NCI-H345 treated with DMSO at 0.1 percent for 48 hours (cell line): ENCODE measurements at regions not wholly inside any gene's neighbourhood (a gene's known extent, or its start where the extent isn't known, plus 50 kb on each side); places are given as distances from the start of the nearest gene placed in this dataset.
"Not testable (repeated sequence)": the region's sequence is repeated elsewhere in the genome, so short reads cannot be mapped to it uniquely, and the experiment has no call there.

Source experiments
- DNase-seq: peaks from one replicate; lab custom pipeline; 2025; ENCODE audit not compliant: unreplicated experiment; lab: John Stamatoyannopoulos, UW

DNA sequence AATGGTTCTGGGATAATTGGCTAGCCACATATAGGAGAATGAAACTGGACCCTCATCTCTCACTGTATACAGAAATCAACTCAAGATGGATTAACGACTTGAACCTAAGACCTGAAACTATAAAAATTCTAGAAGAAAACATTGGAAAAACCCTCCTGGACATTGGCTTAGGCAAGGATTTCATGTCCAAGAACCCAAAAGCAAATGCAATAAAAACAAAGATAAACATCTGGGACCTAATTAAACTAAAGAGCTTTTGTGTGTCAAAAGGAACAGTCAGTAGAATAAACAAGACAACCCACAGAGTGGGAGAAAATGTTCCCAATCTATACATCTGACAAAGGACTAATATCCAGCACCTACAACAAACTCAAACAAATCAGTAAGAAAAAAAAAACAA lies 524.3 kb upstream of the CADM1 start:
- DNase-seq, result not testable (repeated sequence)

DNA sequence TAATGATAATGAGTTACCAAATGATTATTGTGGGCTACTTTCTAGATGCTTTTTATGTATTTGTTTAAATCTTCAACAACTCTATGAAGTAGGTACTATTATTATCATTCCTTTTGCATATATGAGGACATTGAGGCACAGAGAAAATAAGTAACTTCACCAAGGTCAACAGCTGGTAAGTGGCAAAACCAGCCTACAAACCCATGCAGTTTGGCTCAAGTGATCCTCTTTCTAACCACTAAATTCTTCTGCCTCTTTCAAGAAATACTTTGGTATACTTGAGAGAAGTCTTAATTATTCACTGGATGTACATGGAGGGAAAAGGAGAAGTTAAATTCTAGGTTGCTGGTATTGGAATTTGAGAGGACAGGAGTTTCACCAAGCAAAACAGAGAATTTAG lies 495.2 kb upstream of the CADM1 start:
- DNase-seq, result no peak

DNA sequence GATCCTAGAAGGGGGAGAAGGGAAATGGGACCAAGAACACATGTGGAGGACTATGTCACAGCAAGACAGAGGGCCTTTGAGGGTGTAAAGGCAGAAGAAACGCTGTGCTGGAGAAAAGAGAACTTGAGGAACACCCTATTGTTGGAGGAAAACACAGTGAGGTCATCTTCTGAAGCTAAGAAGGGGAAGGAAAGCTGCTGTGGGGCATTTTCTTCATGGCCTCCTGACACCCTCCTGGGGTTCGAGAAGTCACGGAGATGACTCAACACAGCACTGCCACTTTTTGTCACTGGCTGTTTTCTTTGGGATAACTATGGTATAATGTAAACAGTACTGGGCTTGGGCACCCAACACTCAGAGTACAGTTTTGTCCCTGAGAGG lies 492.6 kb upstream of the CADM1 start:
- no peak for DNase-seq

DNA sequence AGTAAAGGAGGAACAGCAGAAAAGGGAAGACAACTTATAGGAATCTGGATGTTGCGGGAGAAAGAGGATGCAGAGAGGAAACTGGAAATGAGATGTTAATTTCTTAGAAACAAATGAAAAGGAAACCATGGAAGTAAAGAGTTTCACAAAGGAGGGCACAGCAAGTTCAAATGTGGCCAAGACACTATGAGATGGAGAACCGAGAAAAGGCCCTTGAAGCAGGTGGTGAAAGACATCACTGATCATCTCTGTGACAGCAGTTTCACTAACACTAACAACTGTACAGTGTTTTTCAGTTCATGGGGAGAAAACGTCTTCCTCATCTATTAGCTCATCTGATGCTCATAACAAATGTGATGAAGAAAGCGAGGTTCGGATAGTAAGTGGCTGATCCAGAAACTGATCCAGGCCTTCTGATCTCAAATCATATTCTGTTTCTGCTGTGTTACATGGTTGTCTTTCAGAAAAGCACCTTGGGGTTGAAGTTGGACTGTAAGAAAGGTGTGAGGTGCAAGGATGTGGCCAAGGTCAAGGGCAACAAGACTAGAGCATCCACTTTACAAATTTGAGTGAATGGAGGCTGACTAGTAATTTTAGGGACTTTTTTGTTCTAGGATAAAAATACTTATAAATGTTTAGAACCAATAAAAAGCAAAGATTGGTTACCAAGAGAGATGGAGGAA lies 492.1 kb upstream of the CADM1 start:
- no peak for DNase-seq

DNA sequence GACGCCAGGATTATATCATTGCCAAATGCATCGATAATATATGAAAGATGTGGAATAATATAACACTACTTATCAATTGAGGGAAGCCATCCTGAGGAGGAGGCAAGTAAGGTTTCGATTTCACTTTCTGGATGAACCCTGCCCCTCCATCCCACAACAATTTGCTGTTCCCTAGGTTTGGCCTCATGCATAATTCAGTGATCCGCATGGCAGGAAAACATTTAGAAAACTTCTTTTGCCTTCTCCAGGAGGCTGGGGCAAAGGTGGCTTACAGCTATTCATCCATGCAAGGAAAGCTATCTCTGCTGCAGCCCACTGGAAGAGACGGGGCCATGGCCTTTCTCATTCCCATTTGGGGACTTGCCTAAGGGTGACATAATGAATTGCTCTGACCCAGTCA lies 489.4 kb upstream of the CADM1 start:
- DNase-seq, result no peak

GRCh38 chr11:115990004-115990447 lies 485.8 kb upstream of the CADM1 start:
- DNase-seq, result no peak

DNA sequence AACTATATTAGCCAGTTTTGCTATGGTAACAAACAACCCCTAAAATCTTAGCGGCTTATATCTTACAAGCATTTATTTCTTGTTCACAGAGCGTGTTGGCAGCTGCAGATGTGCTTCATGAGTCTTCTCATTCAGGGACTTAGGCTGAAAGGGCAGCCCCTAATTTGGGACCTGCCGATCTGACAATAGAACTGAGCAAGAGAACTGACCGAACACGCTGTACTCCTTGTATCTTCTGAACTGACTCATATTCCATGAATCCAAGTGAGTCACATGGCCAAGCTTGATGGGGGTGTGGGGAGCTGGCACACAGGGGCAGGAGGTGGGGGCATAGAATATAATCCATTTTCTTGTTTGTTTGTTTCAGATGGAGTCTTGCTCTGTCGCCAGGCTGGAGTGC lies 481.7 kb upstream of the CADM1 start:
- DNase-seq, result no peak

GRCh38 chr11:115984228-115984627 lies 480.0 kb upstream of the CADM1 start:
- DNase-seq, result no peak

- no peak for DNase-seq
Observed at GRCh38 chr11:115982666-115983065, 478.5 kb upstream of the CADM1 start.

DNA sequence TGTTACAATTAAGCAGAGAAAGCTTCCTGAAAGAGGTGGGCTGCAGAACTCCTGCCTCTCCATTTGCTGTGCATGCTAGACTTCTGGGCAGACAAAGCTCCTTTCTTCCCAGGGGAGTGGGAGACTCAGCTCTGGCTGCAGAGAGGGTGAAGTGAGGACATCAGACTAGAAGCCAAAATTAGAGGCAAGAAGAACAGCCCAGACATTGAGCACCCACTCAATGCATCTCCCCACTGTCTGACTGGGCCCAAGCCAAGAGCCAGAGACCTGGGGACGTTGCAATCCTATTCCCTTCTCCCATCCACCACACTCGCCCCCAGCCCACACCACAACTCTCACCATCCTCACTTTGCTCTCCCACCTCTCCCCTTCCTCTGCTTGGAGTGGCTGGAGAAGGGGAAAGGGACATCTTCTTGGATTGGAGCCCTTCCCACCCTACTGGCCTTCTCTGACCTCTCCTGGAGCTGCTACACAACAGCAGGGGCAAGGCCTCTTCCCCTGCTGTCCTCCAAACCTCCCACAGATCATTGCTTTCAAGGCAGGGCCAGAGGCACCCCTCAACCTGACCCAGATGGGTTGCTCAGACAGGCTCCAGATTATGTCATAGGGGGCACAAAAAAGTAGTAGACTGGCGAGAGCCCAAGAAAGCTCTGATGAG lies 477.7 kb upstream of the CADM1 start:
- no peak for DNase-seq

GRCh38 chr11:115981104-115981481 lies 476.9 kb upstream of the CADM1 start:
- DNase-seq, result no peak

- no peak for DNase-seq
Observed at GRCh38 chr11:115980337-115981103, 476.3 kb upstream of the CADM1 start.

DNA sequence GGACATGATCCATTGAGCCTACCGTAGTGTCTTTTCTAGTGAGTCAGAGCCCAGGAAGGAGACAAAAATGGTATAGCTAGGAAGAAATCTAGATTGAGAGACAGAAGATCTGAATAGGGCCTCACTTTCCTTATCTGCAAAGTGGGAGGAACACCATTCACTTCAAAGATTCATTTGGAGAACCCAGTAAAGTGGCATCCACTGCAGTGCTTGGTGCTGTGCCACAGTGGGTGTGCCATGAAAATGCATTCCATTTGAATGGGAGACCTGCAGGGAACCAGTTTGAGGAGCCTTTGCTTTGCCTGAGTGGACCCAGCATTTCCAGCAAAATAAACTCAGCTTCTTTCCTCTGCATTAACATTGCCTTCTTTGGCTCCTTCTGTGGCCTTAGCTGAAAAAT lies 470.5 kb upstream of the CADM1 start:
- DNase-seq, result no peak

DNA sequence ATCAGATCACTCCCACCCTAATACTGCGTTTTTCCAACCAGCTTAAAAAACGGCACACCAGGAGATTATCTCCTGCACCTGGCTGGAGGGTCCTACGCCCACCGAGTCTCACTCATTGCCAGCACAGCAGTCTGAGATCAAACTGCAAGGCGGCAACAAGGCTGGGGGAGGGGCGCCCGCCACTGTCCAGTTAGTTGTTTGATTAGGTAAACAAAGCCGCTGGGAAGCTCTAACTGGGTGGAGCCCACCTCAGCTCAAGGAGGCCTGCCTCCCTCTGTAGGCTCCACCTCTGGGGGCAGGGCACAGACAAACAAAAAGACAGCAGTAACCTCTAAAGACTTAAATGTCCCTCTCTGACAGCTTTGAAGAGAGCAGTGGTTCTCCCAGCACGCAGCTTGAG lies 463.0 kb upstream of the CADM1 start:
- DNase-seq, result not testable (repeated sequence)

GRCh38 chr11:115965767-115966504 lies 461.7 kb upstream of the CADM1 start:
- no peak for DNase-seq

DNA sequence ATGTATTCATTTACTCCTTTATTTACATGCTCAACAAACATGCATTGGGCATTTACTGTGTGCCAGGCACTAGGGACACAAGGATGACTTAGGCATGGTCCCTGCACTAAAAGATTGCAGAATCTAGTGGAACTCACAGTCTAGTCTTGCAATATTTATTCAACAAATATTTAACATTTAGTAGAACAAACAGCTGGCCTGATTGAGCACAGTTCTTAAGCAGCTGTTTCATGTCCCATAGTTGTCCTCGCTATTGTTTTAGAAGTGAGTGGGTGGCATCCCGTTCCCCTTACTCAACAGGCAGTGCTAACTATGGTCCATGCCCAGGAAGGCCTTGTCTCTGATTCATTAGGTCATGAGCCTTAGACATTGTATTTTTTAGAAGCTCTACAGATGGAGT lies 459.9 kb upstream of the CADM1 start:
- no peak for DNase-seq

GRCh38 chr11:115963156-115963555 lies 458.9 kb upstream of the CADM1 start:
- peak; percentile 74 for DNase-seq

- DNase-seq, result peak; percentile 57
Observed at GRCh38 chr11:115961159-115962003, 457.2 kb upstream of the CADM1 start.

DNA sequence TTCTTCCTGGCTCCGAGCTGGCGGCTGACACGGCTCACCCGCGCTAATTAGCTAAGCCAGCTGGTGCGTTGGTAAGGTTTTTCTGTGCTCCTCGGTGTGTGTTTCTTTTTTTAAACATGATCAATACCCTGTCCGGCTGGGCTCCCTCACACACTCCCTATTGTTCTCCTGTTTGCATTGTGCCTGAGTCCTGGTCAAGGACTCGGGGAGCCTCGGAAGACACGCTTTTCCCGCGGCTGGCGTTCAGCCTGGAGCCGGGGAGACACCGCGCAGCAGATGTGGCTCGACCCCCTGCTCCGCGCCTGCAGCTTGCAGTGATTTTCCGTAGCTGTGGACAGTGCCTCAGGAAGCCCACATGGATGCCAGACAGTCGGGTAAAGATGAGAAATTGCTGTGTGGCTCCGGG lies 454.9 kb upstream of the CADM1 start:
- DNase-seq, result peak; percentile 53
